PFSK-1 (cell line): ENCODE measurements at regions not wholly inside any gene's neighbourhood (a gene's known extent, or its start where the extent isn't known, plus 50 kb on each side); places are given as distances from the start of the nearest gene placed in this dataset.

Experiments used
- FOXP2 ChIP-seq: optimal IDR thresholded peaks from 2 replicates; pipeline ENCODE3; 2011; ENCODE audit warnings: borderline replicate concordance, control low read depth, inconsistent platforms; ENCODE audit not compliant: insufficient read depth; ENCODE audit errors: extremely low read length, extremely low read depth
- POLR2AphosphoS5 ChIP-seq: IDR thresholded peaks from 2 replicates; pipeline ENCODE4 v1.6.1; 2012; ENCODE audit warnings: low read depth, mild to moderate bottlenecking, control low read depth, low read length, moderate library complexity
- SIN3A ChIP-seq: IDR thresholded peaks from 2 replicates; pipeline ENCODE4 v1.6.1; 2012; ENCODE audit warnings: mild to moderate bottlenecking, low read length, moderate library complexity, borderline replicate concordance; ENCODE audit not compliant: insufficient read depth
- TAF1 ChIP-seq: IDR thresholded peaks from 2 replicates; pipeline ENCODE4 v1.6.1; 2012; ENCODE audit warnings: low read length, control low read depth, borderline replicate concordance; ENCODE audit not compliant: insufficient read depth
- TF ChIP-seq, protein P1 (sequence below), 2 experiments: IDR thresholded peaks; 2 replicates each; pipeline versions ENCODE4 v1.6.1 to v1.8.0; 2011 to 2012; ENCODE audit warnings: low read depth in 2 of 2, low read length in 2 of 2, control low read depth in 1 of 2, inconsistent platforms in 1 of 2, mild to moderate bottlenecking in 1 of 2, moderate library complexity in 1 of 2; ENCODE audit not compliant: insufficient read depth in 1 of 2

DNA sequence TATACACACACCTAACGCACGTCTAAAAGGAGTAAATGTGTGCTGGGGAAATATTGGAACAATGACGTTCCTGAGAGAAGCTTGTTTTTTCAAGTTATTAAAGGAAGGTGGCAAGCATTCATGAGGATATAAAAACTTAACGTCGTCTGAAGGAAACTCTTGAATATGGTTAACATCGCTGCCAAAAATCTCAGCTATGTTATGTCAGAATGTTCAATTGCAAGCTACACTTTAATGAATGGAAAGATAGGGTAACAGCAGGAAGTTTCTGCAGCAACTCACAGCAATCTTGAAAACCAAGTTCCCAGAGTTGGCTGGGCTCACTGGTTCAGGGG, 54.3 kb upstream of the MEF2A start:
- TF ChIP-seq, protein P1, sequence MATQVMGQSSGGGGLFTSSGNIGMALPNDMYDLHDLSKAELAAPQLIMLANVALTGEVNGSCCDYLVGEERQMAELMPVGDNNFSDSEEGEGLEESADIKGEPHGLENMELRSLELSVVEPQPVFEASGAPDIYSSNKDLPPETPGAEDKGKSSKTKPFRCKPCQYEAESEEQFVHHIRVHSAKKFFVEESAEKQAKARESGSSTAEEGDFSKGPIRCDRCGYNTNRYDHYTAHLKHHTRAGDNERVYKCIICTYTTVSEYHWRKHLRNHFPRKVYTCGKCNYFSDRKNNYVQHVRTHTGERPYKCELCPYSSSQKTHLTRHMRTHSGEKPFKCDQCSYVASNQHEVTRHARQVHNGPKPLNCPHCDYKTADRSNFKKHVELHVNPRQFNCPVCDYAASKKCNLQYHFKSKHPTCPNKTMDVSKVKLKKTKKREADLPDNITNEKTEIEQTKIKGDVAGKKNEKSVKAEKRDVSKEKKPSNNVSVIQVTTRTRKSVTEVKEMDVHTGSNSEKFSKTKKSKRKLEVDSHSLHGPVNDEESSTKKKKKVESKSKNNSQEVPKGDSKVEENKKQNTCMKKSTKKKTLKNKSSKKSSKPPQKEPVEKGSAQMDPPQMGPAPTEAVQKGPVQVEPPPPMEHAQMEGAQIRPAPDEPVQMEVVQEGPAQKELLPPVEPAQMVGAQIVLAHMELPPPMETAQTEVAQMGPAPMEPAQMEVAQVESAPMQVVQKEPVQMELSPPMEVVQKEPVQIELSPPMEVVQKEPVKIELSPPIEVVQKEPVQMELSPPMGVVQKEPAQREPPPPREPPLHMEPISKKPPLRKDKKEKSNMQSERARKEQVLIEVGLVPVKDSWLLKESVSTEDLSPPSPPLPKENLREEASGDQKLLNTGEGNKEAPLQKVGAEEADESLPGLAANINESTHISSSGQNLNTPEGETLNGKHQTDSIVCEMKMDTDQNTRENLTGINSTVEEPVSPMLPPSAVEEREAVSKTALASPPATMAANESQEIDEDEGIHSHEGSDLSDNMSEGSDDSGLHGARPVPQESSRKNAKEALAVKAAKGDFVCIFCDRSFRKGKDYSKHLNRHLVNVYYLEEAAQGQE (IDR thresholded peaks at IDR 0.05; ENCODE audit: insufficient read depth in 1 of 2, low read depth in 2 of 2, low read length in 2 of 2): no peak
- no peak for TF ChIP-seq FOXP2
- TF ChIP-seq SIN3A: no peak
- TF ChIP-seq TAF1: no peak
- TF ChIP-seq POLR2AphosphoS5: no peak

DNA sequence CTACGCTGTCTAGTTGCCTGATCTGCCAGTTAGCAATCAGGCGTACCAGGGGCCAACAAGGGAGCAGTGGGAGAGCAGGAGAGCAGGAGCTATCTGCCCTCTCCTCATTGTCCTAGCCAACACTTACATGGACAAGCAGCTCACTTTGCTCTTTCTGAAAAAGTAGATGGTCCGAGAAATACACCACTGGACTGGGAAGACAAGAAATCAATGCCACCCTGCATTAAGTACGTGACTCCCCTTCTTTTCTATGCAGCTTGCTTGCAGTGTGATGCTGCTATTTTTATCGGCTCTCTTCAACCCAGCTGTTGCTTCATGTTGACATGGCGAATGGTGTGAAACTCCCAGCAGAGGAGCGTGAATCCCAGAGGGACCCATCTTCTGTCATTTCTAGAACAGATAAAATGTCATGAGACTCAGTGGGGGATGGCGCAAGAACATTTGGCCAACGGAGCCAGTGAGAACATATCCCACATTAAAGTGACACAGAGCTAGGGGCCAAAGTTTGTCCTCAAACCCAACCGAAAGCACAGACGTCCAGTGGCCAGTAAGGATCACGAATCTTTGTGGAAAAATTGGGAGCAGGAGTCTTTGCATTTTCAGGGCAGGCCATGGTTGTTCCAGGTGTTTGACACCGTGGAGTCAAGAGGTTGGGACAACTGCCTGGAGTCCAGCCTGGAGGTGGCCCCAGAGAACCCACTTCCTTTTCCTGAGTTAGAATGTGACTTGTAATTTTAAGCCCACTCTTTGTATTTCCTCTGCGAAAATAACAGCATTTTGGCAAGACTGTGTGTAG, 53.7 kb upstream of the MEF2A start:
- no peak for TF ChIP-seq FOXP2
- no peak for TF ChIP-seq POLR2AphosphoS5
- no peak for TF ChIP-seq SIN3A

DNA sequence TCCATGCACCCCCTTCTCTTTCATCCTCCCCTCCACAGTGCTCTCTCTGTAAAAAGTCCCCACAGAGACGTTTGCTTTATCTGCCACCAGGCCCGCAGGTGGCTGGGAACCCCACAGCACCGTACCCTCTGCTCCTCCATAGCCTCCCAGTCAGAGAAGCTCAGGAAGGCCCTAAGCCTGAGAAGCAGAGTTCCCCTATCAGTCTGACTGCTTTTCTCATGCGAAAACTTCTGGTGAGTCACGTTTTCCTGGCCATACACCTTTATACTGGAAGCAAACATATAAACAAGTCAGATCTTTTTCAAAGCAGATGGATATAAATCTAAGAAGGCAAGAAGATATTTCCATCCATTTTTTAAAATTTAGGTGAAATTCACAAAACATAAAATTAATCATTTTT, 51.5 kb upstream of the MEF2A start:
- no peak for TF ChIP-seq SIN3A
- TF ChIP-seq POLR2AphosphoS5: no peak
- no peak for TF ChIP-seq FOXP2
- TF ChIP-seq, protein P1 (IDR thresholded peaks at IDR 0.05; ENCODE audit: insufficient read depth in 1 of 2, low read depth in 2 of 2, low read length in 2 of 2): no peak
- TF ChIP-seq TAF1: no peak
